GM19397 (cell line): ENCODE measurements at regions not wholly inside any gene's neighbourhood (a gene's known extent, or its start where the extent isn't known, plus 50 kb on each side); places are given as distances from the start of the nearest gene placed in this dataset.
"Not testable (repeated sequence)": the region's sequence is repeated elsewhere in the genome, so short reads cannot be mapped to it uniquely, and the experiment has no call there.

Experiments
- ATAC-seq: cut with Tn5 transposase; IDR thresholded peaks from one replicate; pipeline ENCODE4 v1.9.1; 2021; ENCODE audit warnings: mild to moderate bottlenecking, moderate library complexity; ENCODE audit not compliant: unreplicated experiment

GRCh38 chr4:32855622-32856021, 2135.5 kb downstream of the PCDH7 start:
- no peak for ATAC-seq

- no peak for ATAC-seq
Observed at GRCh38 chr4:32858361-32858760, 2138.2 kb downstream of the PCDH7 start.

GRCh38 chr4:32858971-32859370, 2138.8 kb downstream of the PCDH7 start:
- no peak for ATAC-seq

GRCh38 chr4:32864713-32865351, 2144.7 kb downstream of the PCDH7 start:
- no peak for ATAC-seq

GRCh38 chr4:32876546-32876945, 2156.4 kb downstream of the PCDH7 start:
- ATAC-seq, result no peak

GRCh38 chr4:32879913-32880312, 2159.7 kb downstream of the PCDH7 start:
- ATAC-seq, result no peak

- no peak for ATAC-seq
Observed at GRCh38 chr4:32884198-32884597, 2164.0 kb downstream of the PCDH7 start.

- ATAC-seq, result no peak
Observed at GRCh38 chr4:32890398-32890797, 2170.2 kb downstream of the PCDH7 start.

- ATAC-seq, result no peak
Observed at GRCh38 chr4:32909053-32909452, 2188.9 kb downstream of the PCDH7 start.

- ATAC-seq, result no peak
Observed at GRCh38 chr4:32909736-32910135, 2189.6 kb downstream of the PCDH7 start.

GRCh38 chr4:32917586-32917985, 2197.4 kb downstream of the PCDH7 start:
- no peak for ATAC-seq

GRCh38 chr4:32929796-32930699, 2209.9 kb downstream of the PCDH7 start:
- ATAC-seq, result no peak

- ATAC-seq, result no peak
Observed at GRCh38 chr4:32930700-32931099, 2210.5 kb downstream of the PCDH7 start.

GRCh38 chr4:32931475-32931874, 2211.3 kb downstream of the PCDH7 start:
- no peak for ATAC-seq

GRCh38 chr4:32932156-32932555, 2212.0 kb downstream of the PCDH7 start:
- no peak for ATAC-seq

GRCh38 chr4:32939222-32939621, 2219.1 kb downstream of the PCDH7 start:
- not testable (repeated sequence) for ATAC-seq

GRCh38 chr4:32950866-32951265, 2230.7 kb downstream of the PCDH7 start:
- ATAC-seq, result no peak

GRCh38 chr4:32958586-32958985, 2238.4 kb downstream of the PCDH7 start:
- ATAC-seq, result no peak

GRCh38 chr4:32962100-32962499, 2241.9 kb downstream of the PCDH7 start:
- no peak for ATAC-seq

GRCh38 chr4:32985256-32985655, 2265.1 kb downstream of the PCDH7 start:
- ATAC-seq, result no peak

GRCh38 chr4:32986236-32986635, 2266.1 kb downstream of the PCDH7 start:
- no peak for ATAC-seq

- no peak for ATAC-seq
Observed at GRCh38 chr4:32987111-32987510, 2266.9 kb downstream of the PCDH7 start.
